ENCODE measurements at regions not wholly inside any gene's neighbourhood (a gene's known extent, or its start where the extent isn't known, plus 50 kb on each side); places are given as distances from the start of the nearest gene placed in this dataset.

DNA sequence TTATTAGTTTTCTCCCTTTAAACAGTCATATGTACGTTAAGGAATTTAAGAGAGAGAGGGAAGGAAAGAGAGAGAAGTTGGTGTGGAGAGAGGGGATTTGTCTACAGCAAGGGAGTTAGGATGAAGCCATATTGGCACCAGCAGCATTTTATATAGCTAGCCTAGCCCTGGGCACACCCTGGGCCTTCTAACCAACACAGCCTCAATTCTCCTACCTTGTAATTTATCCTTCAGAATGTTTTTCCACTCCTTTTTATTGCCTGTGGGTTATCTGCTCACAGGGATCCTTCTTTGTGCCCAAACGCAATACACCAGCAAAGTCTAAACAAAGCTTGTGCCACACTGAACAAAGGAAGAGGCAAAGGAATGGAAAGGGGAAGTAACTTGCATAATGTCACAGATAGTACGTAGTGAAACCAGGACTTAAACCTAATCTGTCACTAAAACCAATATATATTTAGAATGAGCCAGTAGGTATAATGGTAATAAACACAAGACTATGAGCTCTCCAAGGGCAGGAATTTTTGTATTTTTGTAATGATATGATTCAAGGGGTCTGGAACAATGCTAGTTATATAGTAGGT lies 613.8 kb upstream of the TENM4 start:
- TF ChIP-seq, protein P1, sequence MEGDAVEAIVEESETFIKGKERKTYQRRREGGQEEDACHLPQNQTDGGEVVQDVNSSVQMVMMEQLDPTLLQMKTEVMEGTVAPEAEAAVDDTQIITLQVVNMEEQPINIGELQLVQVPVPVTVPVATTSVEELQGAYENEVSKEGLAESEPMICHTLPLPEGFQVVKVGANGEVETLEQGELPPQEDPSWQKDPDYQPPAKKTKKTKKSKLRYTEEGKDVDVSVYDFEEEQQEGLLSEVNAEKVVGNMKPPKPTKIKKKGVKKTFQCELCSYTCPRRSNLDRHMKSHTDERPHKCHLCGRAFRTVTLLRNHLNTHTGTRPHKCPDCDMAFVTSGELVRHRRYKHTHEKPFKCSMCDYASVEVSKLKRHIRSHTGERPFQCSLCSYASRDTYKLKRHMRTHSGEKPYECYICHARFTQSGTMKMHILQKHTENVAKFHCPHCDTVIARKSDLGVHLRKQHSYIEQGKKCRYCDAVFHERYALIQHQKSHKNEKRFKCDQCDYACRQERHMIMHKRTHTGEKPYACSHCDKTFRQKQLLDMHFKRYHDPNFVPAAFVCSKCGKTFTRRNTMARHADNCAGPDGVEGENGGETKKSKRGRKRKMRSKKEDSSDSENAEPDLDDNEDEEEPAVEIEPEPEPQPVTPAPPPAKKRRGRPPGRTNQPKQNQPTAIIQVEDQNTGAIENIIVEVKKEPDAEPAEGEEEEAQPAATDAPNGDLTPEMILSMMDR (IDR thresholded peaks at IDR 0.05 in 4 of 5, conservative IDR thresholded peaks at IDR 0.05 in 1 of 5) = no peak
- no peak for TF ChIP-seq POLR2A (IDR thresholded peaks at IDR 0.05)

All from gastrocnemius medialis (tissue), 4 donors.